Fibroblast of mammary gland (primary cell): ENCODE measurements at regions not wholly inside any gene's neighbourhood (a gene's known extent, or its start where the extent isn't known, plus 50 kb on each side); places are given as distances from the start of the nearest gene placed in this dataset.

ENCODE experiments used
- DNase-seq: peaks from one replicate; pipeline ENCODE4 v3.0.0-alpha.2; 2010; ENCODE audit warnings: low read depth
- H3K4me3 ChIP-seq: 2 replicates; pipeline ENCODE4 v1.5.1; 2011; ENCODE audit warnings: low read depth, mild to moderate bottlenecking, low read length, moderate library complexity; ENCODE audit not compliant: control insufficient read depth
- TF ChIP-seq, protein P1 (sequence below): conservative IDR thresholded peaks from 2 replicates; pipeline ENCODE4 v1.5.1; 2011; ENCODE audit warnings: low read depth, low read length, inconsistent platforms; ENCODE audit not compliant: control insufficient read depth, insufficient read depth

DNA sequence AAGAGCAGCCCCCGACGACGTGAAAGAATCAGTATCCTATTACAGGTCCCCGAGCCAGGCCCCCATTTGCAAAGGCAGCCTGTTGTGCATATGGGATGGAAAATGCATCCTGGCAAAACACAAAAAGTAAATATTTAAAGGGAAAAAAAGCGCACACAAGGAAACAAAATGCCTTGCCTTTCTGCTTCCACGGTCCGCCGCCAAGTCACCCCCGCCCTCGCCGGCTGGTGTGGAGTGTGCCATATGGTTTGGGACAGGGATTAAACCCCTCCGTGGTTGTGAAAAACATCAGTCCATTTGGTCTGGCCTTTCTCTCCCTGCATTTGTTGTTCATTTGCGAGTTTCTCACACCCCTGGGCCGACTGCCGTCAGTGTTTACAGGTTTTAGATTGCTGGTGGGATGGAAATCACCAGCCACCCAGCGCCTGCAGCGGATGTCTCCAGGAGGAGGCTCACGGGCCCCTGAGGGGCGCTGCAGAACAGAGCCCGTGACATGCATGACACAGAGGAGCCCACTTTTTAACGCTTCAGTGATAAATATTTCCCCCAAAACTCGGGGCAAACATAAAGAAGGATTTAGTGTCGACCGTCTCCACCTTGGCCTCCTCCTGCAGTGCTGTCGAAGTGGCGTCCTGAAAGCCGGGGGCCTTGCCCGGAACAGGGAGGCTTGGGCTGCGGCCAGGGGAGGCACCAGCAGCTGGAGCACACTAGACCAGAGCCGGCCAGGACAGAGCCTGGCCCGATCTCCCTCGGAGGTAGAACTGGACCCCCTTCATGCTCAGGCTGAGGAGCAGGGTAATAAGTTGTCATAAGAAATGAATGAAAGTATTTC lies 161.5 kb downstream of the HSD17B3 start:
- TF ChIP-seq, protein P1, sequence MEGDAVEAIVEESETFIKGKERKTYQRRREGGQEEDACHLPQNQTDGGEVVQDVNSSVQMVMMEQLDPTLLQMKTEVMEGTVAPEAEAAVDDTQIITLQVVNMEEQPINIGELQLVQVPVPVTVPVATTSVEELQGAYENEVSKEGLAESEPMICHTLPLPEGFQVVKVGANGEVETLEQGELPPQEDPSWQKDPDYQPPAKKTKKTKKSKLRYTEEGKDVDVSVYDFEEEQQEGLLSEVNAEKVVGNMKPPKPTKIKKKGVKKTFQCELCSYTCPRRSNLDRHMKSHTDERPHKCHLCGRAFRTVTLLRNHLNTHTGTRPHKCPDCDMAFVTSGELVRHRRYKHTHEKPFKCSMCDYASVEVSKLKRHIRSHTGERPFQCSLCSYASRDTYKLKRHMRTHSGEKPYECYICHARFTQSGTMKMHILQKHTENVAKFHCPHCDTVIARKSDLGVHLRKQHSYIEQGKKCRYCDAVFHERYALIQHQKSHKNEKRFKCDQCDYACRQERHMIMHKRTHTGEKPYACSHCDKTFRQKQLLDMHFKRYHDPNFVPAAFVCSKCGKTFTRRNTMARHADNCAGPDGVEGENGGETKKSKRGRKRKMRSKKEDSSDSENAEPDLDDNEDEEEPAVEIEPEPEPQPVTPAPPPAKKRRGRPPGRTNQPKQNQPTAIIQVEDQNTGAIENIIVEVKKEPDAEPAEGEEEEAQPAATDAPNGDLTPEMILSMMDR: no peak
- DNase-seq: no peak
- H3K4me3 ChIP-seq: no peak overlapping the region

DNA sequence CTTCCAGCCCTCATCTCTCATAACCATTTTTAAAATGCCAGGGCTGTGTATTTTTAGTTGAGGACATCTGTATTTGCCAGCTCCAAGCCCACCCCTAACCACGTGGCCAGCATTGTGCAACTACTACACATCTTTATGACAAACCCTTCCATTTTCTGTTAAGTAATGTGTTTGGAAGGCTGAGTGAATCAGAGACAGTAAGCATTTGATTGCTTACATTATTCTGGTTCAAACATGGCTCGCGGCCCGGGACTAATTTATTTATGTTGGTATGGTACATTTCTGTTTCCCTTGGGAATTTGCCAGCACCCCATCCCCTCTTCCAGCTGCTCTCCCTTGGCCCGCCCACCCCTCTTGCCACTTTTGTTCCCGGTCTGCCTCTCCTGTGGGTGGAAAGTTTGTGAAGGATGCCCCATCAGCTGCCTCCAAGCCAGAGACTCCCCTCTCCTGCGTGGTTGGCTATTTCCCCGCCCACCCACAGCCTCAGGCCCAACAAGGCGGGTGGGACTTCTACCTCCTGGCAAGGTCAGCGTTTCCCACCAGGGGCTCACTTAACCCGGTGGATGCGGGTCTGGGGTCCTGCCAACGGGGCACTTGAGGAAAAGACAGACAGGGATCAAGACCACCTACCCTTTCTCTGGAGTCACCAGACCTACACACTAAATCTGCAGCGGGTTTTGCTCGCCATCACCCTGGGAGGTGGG lies 162.2 kb downstream of the HSD17B3 start:
- no peak overlapping the region for H3K4me3 ChIP-seq
- TF ChIP-seq, protein P1: no peak
- DNase-seq: peak; percentile 95

DNA sequence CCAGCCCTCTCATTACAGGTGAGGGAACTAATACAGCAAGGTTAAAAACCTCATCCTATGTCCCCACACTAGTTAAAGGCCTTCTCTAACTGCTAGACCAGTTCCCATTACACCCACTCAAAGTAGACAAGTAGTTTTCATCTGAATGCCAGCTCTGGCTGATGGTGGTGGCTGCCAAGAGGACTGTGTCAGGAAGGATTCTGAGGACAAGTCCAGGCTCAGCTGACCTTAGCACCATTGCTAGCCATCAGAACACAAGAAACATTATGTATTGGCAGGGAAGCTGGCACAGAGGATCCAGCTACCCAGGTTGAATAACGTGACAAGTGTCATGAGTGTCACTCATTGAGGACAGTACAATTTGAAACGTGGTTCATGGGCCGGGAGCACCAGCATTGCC lies 163.4 kb downstream of the HSD17B3 start:
- H3K4me3 ChIP-seq: no peak overlapping the region
- DNase-seq: no peak
- TF ChIP-seq, protein P1: no peak

DNA sequence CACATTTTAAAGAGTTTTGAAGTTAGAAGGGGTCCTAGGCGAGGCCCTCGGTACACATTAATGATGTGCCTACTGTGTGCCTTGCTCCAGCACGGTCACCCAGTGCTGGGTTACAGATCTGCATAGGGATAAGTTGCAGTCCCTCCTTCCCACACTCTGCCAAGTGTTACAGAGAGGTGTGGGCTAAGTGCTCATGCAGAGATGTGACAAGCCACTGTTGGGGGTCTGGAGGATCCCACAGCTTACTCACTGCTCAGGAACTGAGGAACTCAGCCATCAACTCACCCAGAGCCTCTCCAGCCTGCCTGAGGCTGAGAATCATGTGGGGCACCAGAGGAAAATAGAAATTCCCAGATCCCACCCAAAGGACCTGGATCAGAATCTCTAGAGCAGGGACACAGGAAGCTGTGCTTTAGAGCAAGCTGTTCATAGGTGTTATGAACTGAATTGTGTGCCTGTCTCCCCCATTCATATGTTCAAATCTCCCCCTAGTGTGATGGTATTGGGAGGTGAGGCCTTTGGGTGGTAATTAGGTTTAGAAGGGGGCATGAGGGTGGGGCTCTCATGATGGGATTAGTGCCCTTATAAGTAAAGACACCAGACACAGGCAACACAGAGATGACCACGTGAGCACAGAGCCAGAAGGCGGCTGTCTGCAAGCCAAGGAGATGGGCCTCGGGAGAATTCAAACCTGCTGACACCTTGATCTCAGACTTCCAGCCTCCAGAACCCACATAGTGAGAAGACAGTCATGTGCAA lies 164.1 kb downstream of the HSD17B3 start:
- H3K4me3 ChIP-seq: no peak overlapping the region
- TF ChIP-seq, protein P1: no peak
- no peak for DNase-seq

DNA sequence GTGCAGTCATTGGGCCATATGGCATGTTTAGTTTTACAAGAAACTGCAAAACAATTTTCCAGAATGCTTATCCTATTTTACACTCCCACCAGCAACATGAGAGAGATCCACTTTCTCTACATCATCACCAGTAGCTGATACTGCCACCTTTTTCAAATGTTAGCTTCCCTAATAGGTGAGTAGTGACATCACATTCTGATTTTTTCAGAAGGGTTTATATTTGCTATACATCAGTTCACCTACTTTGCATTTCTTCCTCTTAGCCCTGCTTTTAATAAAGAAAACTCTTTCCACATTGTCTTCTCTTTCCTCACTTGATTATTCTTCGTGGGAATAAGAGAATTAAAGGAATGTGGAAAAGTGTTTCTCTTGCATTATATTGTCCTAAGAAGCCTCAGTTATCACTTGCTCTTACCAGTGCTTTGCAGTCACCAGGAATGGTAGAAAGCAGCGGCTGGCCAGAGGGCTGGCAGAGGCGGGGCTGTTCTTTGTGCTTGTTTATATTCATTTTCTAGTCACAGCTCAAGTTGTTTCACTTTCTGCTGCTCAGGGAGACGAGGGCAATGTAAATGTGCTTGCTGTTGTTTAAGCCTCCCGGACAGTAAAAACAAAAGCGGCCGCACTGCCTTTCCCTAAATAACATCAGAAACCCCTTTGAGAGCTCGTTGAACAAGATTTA lies 164.8 kb downstream of the HSD17B3 start:
- H3K4me3 ChIP-seq: no peak overlapping the region

More for the DNA sequence above, 164.8 kb downstream of the HSD17B3 start:
- TF ChIP-seq, protein P1: no peak
- peak; percentile 59 for DNase-seq
